ENCODE measurements at regions not wholly inside any gene's neighbourhood (a gene's known extent, or its start where the extent isn't known, plus 50 kb on each side); places are given as distances from the start of the nearest gene placed in this dataset.

- no peak for TF ChIP-seq CTCF (IDR thresholded peaks at IDR 0.05; ENCODE audit: unreplicated experiment)
- POLR2A ChIA-PET: no interaction called here
- H3K4me3 Mint-ChIP-seq (ENCODE audit: unreplicated experiment): no peak overlapping the region
- no peaks in the 10 kb centered on the region for H3K4me1 Mint-ChIP-seq (ENCODE audit: insufficient read depth, unreplicated experiment)
- intact Hi-C loops (cut with micrococcal nuclease): no loop called here
- no peaks in the 10 kb centered on the region for H3K27me3 Mint-ChIP-seq (ENCODE audit: insufficient read depth, unreplicated experiment)
- peaks cover 7% of the 10 kb centered on the region for H3K9me3 Mint-ChIP-seq (ENCODE audit: unreplicated experiment)
- no peak overlapping the region for H3K27ac Mint-ChIP-seq (ENCODE audit: low read depth, unreplicated experiment)
- CTCF ChIA-PET: interaction anchor here (0.9 kb wide), 1 partner anchor 16 kb away, joined by 3 read pairs; no protein-coding TSS in a partner anchor
- H3K36me3 Mint-ChIP-seq (ENCODE audit: insufficient read depth, unreplicated experiment): no peaks in the 10 kb centered on the region
- BruUV-seq (replicated peaks): no TSS peak
- DNase-seq (ENCODE audit: unreplicated experiment): no peak
Observed at GRCh38 chr2:6264198-6264597, 572.0 kb downstream of the SOX11 start.

GRCh38 chr2:6281524-6281923 is 584.2 kb downstream of the CMPK2 start:
- H3K27ac Mint-ChIP-seq (ENCODE audit: low read depth, unreplicated experiment): no peak overlapping the region
- no peak for TF ChIP-seq CTCF (IDR thresholded peaks at IDR 0.05; ENCODE audit: unreplicated experiment)
- H3K9me3 Mint-ChIP-seq (ENCODE audit: unreplicated experiment): no peaks in the 10 kb centered on the region
- H3K4me3 Mint-ChIP-seq (ENCODE audit: unreplicated experiment): no peak overlapping the region
- no peaks in the 10 kb centered on the region for H3K4me1 Mint-ChIP-seq (ENCODE audit: insufficient read depth, unreplicated experiment)
- H3K36me3 Mint-ChIP-seq (ENCODE audit: insufficient read depth, unreplicated experiment): no peaks in the 10 kb centered on the region
- intact Hi-C loops (cut with micrococcal nuclease): no loop called here
- BruUV-seq (replicated peaks): no TSS peak
- H3K27me3 Mint-ChIP-seq (ENCODE audit: insufficient read depth, unreplicated experiment): no peaks in the 10 kb centered on the region
- ChIA-PET CTCF (no interaction called here), POLR2A (no interaction called here)
- no peak for DNase-seq (ENCODE audit: unreplicated experiment)

- no peak for DNase-seq (ENCODE audit: unreplicated experiment)
- Mint-ChIP-seq H3K27me3 (ENCODE audit: insufficient read depth, unreplicated experiment) (no peaks in the 10 kb centered on the region), H3K4me3 (ENCODE audit: unreplicated experiment) (no peak overlapping the region), H3K9me3 (ENCODE audit: unreplicated experiment) (no peaks in the 10 kb centered on the region), H3K36me3 (ENCODE audit: insufficient read depth, unreplicated experiment) (no peaks in the 10 kb centered on the region), H3K4me1 (ENCODE audit: insufficient read depth, unreplicated experiment) (no peaks in the 10 kb centered on the region), H3K27ac (ENCODE audit: low read depth, unreplicated experiment) (no peak overlapping the region)
- ChIA-PET POLR2A (no interaction called here), CTCF (no interaction called here)
- TF ChIP-seq CTCF (IDR thresholded peaks at IDR 0.05; ENCODE audit: unreplicated experiment): no peak
- no TSS peak for BruUV-seq (replicated peaks)
- intact Hi-C loops (cut with micrococcal nuclease): no loop called here
Observed at GRCh38 chr2:6283259-6283658, 582.4 kb downstream of the CMPK2 start.

GRCh38 chr2:6287406-6287805 is 578.3 kb downstream of the CMPK2 start:
- ChIA-PET CTCF (interaction anchor here (0.7 kb wide), 1 partner anchor 60 kb away, joined by 4 read pairs; no protein-coding TSS in a partner anchor), POLR2A (no interaction called here)
- Mint-ChIP-seq H3K27ac (ENCODE audit: low read depth, unreplicated experiment) (no peak overlapping the region), H3K4me3 (ENCODE audit: unreplicated experiment) (no peak overlapping the region), H3K4me1 (ENCODE audit: insufficient read depth, unreplicated experiment) (peaks cover 6% of the 10 kb centered on the region), H3K36me3 (ENCODE audit: insufficient read depth, unreplicated experiment) (no peaks in the 10 kb centered on the region), H3K9me3 (ENCODE audit: unreplicated experiment) (no peaks in the 10 kb centered on the region), H3K27me3 (ENCODE audit: insufficient read depth, unreplicated experiment) (no peaks in the 10 kb centered on the region)
- BruUV-seq (replicated peaks): no TSS peak
- TF ChIP-seq CTCF (IDR thresholded peaks at IDR 0.05; ENCODE audit: unreplicated experiment): no peak
- intact Hi-C loops (cut with micrococcal nuclease): no loop called here
- no peak for DNase-seq (ENCODE audit: unreplicated experiment)

All from MCF 10A (cell line).